GM18520 (cell line): ENCODE measurements at regions not wholly inside any gene's neighbourhood (a gene's known extent, or its start where the extent isn't known, plus 50 kb on each side); places are given as distances from the start of the nearest gene placed in this dataset.
A peak's percentile ranks its signal among the peaks of the same experiment; 100 is the strongest.

Experiments
- ATAC-seq: cut with Tn5 transposase; IDR thresholded peaks from one replicate; pipeline ENCODE4 v1.9.1; 2021; ENCODE audit not compliant: unreplicated experiment

DNA sequence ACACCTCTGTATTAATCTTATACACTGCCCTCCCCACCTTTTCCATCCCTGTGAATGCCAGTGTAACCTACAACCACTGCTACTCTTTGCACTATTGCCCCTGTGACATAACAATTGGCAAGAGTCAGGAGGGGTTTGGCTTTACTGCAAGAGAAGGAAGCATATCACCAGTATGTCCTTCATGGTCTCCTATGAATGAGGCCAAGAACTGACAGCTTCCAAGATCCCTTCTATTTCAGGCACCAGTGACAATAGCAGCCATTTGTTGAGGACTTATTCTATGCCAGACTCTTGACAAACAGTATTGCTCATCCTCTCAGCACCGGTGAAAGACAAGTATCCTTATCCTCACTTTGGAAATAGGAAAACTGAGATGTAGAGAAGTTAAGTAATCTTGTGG, 363.9 kb downstream of the MID1IP1 start:
- ATAC-seq: no peak

DNA sequence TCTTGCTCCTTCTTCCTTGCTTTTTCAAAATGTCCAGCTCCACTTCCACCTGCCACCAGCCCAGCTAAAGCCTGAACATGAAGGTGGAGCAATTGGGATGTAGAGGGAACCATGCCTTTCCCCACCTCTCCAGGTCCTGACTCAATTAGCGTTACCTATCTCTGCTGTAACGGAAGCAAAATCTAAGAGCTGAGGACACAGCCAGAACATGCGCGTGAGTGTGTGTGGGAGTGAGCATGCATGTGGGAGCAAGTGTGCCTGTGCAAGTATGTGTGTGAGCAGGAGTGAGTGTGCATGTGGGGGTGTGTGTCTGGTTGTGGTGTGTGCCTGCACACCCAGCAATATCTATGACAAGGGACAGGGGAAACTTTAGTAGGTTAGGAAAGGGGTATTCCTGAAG, 364.5 kb downstream of the MID1IP1 start:
- ATAC-seq: no peak

- ATAC-seq: peak; percentile 77
Measured at GRCh38 chrX:39167791-39168190, 366.5 kb downstream of the MID1IP1 start.

DNA sequence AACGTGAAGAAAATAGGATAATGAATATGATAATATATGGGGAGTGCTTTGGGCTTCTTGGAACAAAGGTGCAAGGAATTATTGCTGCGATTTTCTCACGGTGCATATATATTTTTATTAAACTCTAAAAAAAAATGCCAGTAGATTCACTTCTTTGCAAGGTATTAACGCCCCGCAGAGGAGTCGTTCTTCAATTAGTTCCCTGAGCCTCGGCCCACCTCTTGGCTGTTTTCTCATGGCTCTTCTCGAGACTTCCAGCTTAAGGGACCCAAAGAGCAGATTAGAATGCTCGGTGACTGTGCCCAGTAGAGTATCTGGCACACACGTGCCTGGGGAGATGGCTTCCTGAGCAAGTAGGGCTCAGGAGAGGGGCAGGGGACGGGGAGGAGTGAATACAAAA, 367.4 kb downstream of the MID1IP1 start:
- ATAC-seq: no peak

- ATAC-seq: no peak
Measured at GRCh38 chrX:39169976-39170375, 368.7 kb downstream of the MID1IP1 start.

DNA sequence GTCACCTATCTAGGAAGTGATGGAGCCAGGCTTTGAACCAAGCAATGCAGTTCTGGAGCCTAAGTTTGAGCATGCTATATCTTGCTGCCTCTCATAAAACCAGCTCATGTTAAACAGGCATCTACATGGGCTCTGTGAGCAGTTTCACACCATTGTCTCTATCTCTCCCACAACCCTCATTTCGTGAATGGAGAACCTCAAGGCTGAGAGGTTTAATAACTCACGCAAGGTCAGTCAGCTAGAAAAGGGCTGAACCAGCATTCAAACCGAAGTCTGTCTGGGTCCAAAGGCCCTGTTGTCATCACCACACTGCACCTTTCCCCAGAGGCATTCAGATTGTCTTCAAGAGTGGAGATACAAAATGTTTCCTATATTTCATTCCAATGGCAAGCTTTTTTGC, 369.2 kb downstream of the MID1IP1 start:
- no peak for ATAC-seq

GRCh38 chrX:39171686-39172085, 370.4 kb downstream of the MID1IP1 start:
- no peak for ATAC-seq

- no peak for ATAC-seq
Measured at GRCh38 chrX:39174241-39174771, 373.0 kb downstream of the MID1IP1 start.

DNA sequence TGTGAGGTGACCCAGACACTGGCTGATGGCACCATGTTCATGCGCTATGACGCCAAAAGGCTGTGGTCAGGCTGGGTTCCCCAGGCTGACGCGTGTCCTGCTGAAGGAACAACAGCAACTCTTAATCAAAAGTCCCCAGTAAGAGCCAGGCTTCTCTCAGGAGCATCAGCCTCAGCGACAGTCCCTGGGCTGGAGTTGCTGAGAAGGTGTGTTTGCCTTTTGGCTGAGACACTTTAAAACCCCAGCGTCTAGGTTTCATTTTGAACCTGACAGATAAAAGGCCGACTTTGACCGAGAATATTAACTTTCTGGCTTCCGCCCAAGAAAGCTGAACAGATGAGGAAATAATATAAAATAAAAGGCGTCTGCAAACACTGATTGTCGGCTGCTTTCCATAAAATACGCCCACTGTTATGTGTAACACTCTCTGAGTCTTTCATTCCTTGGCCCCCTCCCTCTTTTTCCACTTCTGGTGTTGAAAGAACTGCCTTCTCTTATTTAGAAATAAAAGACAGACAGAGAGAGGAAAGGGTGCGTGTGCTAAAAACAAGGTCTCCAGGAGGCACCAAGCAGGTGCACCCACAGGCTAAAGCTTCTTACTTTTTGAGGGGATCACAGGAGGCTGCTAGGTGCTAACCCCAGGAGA, 373.6 kb downstream of the MID1IP1 start:
- no peak for ATAC-seq

- no peak for ATAC-seq
Measured at GRCh38 chrX:39175418-39176057, 374.3 kb downstream of the MID1IP1 start.

GRCh38 chrX:39176105-39176504, 374.8 kb downstream of the MID1IP1 start:
- no peak for ATAC-seq

GRCh38 chrX:39189431-39189830, 388.2 kb downstream of the MID1IP1 start:
- no peak for ATAC-seq

DNA sequence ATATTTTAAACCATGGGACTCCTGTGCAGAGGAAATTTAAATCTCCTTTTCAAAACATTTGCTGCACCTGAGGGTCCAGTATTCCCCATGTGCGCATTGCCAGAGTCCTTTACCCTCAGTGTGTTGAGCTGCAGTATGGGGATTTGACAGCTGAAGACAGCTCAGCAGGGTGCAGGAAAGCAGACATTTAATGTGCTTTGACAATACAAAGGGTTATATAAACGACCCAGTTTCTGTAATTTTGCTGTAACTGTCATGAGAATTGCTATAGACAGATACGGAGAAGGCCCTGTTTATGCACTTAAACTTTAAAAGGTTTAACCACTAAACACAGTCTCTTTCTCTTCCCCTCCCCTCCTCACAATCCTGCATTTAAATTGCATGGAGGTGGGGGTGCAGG, 393.4 kb downstream of the MID1IP1 start:
- no peak for ATAC-seq

GRCh38 chrX:39195156-39195555, 393.9 kb downstream of the MID1IP1 start:
- no peak for ATAC-seq

DNA sequence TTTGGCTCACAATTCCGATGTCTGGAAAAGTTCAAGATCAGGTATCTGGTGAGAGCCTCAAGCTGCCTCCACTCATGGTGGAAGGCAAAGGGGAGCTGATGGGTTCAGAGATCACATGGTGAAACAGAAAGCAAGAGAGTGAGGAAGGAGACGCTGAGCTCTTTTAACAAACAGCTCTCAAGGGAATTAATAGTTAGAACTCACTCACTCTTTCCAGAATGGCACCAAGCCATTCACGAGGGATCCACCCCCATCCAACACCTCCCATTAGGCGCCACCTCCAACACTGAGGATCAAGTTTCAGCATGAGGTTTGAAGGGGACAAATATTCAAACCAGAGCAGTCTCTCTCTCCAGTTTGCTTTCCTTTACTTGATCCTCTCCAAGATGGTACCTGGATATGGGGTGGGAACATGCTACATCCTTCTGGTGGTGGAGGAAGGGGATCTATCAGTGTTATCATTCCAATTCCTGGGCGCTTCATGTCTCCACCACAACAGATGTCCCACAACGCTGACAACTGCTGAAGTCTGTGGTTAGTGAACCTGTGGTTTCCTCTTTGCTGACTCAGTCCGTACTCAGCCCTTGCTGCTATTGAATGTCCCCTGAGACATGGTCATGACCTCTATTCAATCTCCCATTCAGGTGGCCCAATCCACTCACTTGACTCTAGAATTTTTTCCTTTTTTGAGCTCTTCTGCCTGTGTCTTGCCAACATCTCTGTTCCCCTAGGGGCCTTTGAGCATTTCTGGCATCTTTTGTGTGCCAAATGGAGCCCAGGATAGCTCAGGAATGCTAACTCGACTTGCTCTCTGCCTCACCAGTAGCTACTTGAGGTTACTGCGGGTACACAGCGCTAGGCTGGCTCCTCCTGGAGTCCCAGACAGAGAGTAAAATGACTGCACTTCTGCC, 395.2 kb downstream of the MID1IP1 start:
- ATAC-seq: peak; percentile 97

- ATAC-seq: no peak
Measured at GRCh38 chrX:39199429-39199828, 398.2 kb downstream of the MID1IP1 start.

DNA sequence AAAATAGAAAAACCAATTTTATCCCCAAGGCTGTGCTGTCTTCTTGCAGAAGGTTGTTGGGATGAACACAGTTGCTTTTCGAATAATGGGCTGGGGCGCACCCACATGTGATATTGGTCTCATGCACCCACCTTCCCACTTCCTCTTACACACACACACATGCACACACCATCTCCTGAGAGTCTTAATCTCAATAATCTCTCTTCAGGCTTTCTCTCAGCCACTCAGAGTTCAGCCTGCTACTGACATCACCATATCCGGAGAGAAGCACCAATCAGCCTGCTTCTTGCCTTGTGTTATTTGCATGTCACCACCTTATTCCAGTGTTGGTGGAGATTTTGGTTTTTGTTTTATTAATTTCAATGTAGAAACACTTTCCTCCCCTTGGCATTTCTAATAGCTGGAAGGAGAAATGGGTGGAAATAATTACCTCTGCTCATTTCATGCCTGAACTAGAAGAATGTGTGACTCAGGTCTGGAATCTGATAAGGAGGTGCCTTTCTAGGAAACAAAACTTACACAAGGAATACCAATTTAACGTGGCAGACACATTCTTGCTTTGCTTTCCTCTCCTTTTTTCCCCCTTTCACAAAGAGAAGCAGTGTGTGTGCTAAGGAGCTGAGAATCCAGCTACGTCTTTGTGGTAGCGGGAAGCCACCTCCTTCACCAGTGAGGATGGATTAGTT, 400.2 kb downstream of the MID1IP1 start:
- no peak for ATAC-seq

DNA sequence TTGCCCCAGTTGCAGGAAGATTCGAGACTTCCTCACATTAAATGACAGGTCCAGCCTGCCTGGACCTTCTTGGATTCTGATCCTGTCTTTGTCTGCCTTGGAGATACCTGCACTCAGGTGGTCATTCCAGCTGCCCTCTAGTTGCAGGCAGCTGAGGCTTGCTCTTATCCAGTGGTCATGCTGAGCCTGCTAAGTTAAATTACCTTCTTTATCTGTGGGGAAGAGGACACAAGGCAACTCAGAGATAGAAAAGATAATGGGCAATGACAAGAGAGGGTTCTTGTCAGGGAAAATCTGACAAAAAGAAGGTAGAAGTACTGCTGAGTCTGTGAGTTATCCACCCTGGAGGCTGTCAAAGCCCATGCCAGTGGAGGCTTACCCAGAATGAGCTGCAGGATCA, 401.4 kb downstream of the MID1IP1 start:
- no peak for ATAC-seq

DNA sequence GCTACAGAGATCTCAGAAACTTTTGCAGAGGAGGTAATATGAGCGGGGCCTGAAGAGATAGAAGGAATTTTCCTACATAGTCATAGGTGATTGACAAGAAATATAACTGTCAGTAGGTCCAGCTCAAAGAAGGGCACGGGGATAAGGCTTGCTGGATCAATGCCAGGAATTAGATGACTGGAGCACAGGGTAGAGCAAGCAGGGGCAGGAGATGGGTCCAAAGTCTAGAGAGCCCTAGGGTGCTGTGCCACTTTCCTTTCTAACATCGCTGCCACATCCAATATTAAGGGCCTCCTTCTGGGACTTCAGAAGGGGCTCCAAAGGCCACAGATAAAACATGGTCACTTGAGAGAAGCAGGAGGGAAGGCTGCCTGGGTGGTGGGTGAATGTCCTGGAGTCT, 402.2 kb downstream of the MID1IP1 start:
- no peak for ATAC-seq

- ATAC-seq: no peak
Measured at GRCh38 chrX:39204353-39204752, 403.1 kb downstream of the MID1IP1 start.

DNA sequence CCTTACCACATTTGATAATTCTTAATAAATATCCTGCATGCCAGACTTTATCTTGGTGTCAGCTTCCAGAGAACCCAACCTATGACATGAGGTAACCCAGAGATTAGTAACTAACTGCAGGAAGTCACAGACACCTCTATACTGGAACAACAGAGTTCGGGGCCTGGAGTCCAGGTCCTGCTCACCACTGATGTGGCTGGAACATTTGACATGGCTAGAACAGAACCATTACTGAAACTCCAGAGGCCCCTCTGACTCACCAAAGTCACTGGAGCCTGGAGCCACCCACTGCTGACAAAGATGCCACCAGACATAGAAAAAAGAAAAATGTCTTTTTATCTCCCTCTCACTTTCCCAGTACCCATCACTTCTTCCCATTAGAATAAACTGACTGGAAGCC, 403.7 kb downstream of the MID1IP1 start:
- no peak for ATAC-seq
